ENCODE measurements at regions not wholly inside any gene's neighbourhood (a gene's known extent, or its start where the extent isn't known, plus 50 kb on each side); places are given as distances from the start of the nearest gene placed in this dataset.

GRCh38 chr1:170291516-170291915, 145.8 kb downstream of the NTMT2 start:
- TF ChIP-seq CTCF (IDR thresholded peaks at IDR 0.05), result no peak
- no peak for TF ChIP-seq POLR2A (IDR thresholded peaks at IDR 0.05)

Measured in Peyer's patch (tissue), 4 donors.